HG02763 (cell line): ENCODE measurements at regions not wholly inside any gene's neighbourhood (a gene's known extent, or its start where the extent isn't known, plus 50 kb on each side); places are given as distances from the start of the nearest gene placed in this dataset.
"Not testable (repeated sequence)": the region's sequence is repeated elsewhere in the genome, so short reads cannot be mapped to it uniquely, and the experiment has no call there.

ENCODE experiments used
- ATAC-seq: cut with Tn5 transposase; IDR thresholded peaks from one replicate; pipeline ENCODE4 v1.9.1; 2021; ENCODE audit warnings: mild to moderate bottlenecking, moderate library complexity; ENCODE audit not compliant: unreplicated experiment

DNA sequence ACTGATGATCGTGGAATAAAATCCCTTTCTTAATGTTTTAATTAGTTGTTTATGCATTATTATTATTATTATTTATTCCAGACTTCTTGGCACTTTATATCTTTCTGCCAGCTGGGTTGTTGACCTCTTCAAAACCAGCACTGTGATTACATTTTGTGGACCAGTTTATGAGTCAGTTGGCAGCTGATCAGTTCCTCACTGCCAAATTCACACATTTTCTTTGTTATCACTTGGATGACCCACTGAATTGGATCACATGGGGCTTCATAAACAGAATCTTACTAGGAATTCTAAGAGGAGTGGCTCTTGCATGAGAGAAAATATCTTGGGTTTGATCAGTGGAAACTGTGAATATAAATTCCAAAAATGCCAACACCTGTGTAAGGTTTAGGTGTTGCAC is 321.8 kb upstream of the SPRED2 start:
- ATAC-seq: no peak

DNA sequence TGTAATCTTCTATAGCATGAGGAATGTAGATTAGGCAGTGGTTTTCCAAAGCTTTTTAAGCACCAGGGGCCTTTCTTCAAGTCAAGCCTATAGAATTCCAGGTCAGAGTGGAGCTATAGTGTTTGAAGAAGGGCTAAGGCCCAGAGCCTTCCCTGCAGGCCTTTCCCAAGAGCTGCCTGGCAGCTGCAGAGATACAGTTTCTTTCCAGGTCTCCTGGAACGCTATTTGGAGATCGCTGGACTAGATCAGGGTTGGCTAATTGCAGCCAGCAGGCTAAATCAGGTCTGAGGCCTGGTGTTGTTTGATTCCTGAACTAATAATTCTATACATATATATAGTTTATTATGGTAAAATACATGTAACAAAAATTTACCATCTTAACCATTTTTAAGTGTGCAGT is 319.0 kb upstream of the SPRED2 start:
- no peak for ATAC-seq

DNA sequence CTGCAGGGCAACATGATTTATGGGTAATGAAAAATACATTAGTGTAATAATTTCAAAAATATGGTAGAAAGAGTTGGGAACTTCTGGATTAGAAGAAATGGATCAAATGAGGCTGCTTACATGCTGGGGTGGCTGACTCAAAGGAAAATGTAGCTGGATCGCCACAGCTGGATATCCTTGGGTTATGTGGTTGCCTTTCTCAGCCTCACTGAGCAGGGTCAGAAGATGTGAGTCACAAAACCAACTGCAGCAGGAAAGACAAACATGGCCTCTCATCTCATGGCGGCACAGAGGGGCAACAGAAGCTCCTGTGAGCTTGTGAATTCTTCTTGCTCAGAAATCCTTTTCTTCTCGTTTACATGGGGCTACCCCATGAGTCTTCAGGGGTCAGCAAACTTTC is 317.1 kb upstream of the SPRED2 start:
- ATAC-seq: no peak

DNA sequence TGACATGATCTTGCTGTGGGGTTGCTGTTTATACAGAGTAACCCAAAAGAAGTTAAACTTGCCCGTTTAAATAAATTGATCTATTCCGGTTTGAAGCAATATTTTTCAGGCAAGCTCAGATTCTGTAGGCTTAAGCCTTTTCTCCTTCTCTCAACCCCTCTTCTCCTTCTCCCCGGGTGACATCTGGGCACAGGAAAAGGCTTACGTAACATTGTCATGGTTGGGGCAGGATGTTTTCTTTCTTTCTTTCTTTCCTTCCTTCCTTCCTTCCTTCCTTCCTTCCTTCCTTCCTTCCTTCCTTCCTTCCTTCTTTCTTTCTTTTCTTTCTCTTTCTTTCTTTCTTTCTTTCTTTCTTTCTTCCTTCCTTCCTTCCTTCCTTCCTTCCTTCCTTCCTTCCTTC is 315.5 kb upstream of the SPRED2 start:
- ATAC-seq: not testable (repeated sequence)

DNA sequence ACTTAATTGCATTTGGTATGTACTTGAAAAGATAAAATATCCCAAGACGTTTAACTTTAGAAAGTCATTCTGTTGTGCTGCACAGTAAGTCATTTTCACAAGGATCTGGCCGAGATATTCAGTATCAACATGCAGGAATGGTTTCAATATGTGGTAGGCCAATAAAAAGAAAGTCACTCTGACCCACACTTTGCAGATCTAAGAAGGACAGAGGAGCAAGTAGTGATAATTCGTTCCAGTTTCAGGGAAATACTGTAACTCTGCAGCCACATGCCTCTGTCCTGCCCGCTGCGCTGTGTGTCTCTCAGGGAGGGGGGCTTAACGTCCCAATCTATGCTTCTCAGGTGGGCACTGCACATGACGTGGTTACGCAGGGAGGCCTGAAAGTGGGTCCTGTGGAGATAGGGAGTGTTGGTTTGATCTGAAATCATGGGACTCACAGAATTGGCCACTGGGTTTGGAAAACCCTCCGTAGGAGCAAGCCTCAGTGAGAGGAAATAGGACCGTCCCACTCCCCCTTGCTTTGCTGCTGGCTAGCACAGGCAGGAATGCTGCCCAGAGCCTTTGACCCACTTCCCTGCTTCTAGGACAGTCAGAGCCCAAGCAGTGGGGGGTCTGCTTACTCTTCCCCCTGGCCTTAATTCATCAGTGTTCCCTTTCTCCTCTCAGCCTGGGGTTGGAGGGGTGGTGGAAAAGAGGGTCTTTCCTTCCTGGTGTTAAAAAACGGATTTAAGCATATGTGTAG is 314.7 kb upstream of the SPRED2 start:
- no peak for ATAC-seq

DNA sequence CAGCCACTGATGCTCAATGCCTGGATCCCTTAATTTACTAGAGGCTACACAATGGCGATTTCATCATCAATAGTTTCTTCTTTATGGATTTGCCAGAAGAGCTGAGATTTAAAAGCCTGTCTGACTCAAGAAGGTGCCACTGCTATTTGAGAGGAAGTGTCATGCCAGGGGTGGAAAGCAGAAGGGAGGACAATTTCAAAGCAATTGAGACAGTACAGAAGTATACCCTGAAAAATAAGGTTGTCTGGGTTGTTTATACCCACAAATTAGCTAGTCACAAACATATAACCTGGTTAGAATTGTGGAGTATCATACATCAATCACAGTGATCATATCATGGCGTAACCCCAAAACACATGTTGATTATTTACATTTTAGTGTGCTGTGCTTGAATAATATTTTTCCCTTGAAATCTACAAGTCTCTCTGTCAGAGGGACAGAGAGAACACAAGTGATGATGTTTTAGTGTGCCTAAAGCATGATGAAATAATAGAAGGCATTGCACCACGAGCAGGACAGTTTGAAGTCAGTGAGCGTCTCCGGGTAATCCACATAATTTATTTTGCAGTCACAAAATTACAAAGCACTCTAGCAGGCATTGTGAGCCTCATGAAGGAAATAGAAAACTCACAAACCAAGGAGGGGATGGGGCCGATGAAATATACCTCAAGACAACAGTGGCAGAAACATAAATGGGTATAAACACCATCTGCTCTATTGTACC is 312.2 kb upstream of the SPRED2 start:
- ATAC-seq: no peak

DNA sequence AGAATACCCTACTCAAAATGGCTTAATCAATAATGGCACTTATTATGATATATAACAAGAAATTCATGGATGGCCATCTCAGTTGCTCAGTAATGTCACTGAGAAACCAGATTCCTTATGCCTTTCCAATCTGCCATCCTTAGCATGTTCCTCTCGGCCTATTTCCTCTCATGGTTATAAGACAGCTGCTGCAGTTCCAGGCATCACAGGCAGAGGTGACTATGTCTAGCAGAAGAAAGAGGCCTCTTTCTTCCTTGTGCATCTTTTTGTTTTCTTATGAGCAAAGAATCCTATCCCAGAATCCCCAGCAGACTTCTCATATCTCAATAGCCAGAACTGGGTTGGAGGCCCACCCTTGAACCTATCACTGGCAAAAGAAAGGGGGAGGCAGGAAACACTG is 310.6 kb upstream of the SPRED2 start:
- no peak for ATAC-seq

DNA sequence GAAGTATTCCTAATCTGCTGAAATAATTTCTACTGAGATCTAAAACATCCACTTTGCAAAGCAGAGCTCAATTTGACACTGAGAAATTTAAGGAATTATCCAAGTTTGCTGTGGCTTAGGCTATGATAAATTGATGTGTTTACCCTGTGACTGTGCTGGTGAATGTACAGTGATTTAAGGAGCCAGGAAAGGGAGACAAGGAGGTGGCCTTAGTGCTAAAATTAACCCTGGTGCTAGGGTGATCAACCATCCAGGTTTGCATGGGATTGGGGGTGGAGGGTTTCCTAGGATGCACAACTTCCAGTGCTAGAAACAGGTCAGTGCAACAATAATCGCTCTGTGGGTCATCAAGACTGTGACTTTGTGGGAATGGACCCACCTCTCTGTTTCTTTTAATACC is 307.5 kb upstream of the SPRED2 start:
- ATAC-seq: no peak

DNA sequence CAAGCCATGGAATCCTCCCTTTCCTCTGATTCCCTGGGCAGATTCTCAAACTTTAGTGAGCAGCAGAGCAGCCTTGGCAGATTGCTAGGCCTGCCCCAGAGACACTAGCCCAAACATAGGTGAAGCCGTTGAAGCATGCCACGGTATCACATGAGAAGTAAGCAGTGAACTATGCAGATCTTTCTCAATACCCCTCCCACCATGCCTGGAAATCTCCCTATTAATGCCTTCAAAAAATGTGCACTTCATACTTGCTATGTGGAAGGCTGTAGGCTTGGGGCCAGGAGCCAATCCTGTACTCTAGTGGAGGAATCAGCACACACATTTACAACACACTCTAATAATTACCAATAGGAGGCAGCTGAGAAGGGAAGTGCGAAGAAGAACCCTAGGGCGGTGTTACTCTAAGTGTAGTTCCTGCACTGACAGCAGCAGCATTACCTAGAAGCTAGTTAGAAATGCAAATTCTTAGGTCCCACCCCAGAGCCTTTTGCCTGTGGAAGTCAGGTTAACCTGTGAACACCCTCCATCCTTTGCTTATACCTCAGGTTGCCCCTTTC is 305.1 kb upstream of the SPRED2 start:
- ATAC-seq: no peak

DNA sequence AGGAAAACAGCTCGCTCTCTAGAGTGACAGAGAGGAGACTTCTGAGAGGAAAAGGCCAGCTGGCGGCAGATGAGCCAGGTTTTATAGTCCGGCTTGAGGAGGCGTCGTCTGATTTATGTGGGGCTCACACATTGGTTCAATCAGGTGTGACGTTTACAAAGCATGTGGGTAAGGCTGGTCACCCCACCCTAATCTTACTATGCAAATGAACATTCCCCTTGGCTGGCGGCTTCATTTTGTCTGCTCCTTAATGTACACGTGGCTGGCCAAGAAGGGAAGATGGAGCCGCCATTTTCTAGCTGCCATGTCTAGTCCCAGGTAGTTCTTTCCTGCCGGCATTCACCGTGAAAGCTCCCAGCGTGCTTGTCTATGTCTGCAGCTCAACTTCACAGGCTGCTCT is 299.1 kb upstream of the SPRED2 start:
- no peak for ATAC-seq

DNA sequence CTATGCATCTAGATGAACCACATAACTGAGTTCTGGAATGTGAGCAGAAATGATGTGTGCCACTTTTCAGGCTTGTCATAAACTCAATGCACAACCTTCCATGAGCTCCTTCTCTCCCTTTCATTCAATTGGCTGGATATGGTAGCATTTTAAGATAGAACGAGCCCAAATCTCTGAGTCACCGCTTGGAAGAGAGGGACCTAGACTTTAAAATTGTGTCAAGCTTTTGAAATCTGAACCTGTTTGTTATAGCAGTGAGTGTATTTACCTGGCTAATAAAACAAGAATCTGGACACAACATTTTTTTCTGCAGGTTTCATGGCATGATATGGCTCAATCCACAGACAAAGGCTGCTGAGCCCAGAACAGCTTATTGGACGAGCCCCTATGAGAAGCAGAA is 297.8 kb upstream of the SPRED2 start:
- no peak for ATAC-seq

DNA sequence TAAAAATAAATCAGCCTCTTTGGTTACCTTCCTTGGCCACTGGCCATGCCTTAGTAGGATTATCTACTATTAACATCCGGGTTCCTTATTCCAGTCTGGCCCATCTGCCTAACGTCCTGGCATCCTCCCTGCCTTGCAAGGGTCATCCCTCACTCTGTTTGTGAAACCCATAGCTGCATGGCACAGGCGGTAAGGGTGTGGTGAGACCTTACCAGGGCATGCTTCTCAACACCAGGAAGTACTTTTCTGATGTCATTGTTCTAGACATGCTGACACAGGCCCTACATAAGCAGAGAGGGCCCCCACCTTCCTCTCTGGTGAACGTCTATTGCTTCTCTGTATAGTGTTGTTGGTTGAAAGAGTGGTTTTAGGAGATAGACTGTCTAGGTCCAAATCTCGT is 296.8 kb upstream of the SPRED2 start:
- no peak for ATAC-seq

DNA sequence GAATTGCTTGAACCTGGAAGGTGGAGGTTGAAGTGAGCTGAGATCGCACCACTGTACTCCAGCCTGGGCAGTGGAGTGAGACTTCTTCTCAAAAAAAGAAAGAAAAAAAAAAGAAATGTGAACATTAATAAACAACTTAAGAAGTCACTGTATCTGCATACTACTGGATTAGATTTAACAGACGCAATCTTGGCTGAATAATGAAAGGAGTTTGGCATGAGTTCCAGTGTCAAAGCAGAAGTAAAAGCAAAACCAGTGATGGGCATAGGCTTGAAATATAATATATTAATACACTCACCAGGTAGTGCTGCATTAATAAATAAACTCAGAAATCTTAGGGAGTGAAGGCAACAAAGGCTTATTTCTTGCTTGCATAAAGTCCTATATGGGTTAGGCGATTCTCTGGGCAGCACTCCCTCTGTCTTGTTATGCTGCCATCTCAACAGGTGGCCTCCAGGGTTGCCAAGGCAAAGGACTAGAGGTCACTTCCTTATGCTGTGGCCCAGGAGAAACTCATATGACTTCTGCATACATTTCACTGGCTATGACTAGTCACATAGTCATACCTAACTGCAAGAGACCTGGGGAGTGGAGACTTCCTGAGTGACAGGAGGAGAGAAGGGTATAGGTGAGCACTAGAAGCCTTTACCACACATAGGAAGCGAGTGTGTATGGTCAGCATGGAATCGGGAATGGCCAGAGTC is 296.2 kb upstream of the SPRED2 start:
- no peak for ATAC-seq

DNA sequence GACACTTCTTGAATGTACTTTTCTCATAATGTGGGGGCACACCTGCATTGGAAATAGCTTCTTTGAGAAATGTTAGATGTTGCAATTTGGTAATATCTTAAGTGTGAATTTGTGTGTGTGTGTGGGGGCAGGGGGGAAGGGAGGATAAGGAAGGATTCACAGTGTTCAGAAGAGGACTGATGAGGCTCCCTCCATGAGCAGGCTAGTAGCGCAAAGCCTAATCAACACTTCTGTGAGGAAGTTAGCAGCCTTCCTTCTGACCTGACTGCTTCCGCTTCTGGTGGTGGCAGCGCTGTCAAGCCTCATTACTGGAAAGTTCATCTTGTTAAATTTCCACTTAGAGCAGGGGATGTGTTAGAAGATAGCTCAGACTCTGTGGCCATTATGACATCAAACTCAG is 295.4 kb upstream of the SPRED2 start:
- no peak for ATAC-seq

DNA sequence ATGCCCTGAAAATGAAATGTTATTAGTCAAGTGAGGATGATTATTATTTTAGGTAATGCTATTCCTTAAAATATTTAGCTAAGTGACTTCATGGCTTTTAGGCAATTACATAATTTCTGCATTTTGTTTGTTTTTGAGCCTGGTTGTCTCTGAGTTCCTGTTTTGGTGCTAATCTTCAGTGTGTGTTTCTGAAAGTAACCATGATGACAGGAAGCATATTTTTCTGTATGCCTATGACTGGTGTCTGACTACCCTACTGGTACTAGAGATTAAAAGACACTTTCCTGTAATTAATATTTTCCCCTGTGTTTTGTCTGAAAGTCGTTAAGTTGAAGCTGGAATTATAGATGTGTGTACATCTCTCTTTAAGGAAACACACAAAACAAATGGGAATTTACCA is 295.0 kb upstream of the SPRED2 start:
- no peak for ATAC-seq

DNA sequence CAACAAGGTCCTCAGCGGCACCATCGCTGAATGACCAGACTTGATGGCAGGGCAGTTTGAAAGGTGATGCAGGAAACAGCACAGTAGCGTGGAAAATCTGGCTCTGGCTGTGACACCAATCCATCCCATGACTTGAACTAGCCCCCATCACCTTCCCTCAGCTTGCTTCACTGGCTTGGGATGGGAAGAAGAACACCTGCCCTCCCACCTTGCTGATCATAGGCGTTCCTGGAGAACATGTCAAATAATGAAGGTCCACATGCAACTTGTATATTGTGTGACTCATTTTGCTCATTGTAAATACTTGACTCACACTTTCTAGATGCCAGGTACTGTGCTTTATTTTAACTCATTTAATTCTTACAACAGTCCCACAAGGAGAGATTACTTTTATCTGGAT is 292.4 kb upstream of the SPRED2 start:
- ATAC-seq: no peak

DNA sequence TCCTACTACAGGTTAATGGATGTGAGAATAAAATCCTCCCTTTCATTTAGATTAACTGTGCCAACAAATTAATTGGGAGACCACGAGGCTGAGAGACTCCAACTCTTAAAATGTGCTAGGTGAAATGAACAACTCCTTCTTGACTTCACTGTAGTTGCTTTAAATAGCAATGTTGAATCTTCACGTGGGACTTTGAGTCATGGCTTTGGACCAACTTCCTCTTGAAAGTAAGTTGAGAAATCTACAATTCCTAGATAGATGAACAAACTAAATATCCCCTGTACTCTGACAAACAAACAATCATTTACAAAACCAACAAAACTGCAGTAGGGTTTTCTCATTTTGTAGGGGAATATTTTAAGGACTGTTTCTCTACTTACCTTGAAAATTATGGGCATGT is 291.9 kb upstream of the SPRED2 start:
- no peak for ATAC-seq

DNA sequence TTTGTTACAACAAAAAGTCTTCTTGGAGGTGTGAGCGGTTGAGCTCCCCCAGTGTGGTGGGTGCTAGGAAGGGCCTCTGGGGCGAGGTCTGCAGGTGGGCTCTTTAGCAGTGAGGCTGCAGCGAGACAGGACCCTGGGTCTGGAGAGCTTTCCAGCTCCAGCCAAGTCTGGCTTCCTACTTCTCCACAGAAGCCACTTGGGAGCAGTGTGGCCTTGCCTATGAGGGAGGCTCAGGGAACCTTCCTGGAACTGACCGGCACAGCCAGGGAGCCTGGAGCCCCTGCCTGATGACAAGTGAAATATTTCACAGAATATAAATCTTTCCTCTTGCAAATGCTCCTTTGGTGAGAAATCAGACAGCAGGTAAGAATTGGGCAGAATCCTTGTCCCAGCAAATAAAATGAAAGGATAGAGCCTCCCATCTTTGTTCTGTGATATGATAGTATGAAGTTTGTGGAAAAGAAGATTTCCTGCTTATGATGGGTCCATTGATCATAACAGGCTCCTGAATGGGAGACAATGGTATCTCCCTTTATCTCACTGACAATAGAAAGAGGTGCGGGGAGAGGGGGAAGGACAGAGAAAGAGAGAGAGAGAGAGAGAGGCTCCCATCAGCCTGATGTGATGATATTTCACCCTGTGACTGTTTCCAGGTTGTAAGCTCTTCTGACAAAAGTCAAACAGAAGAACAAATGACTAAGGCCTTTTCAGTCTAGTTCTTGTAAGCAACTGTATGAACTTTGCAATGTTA is 289.8 kb upstream of the SPRED2 start:
- no peak for ATAC-seq

DNA sequence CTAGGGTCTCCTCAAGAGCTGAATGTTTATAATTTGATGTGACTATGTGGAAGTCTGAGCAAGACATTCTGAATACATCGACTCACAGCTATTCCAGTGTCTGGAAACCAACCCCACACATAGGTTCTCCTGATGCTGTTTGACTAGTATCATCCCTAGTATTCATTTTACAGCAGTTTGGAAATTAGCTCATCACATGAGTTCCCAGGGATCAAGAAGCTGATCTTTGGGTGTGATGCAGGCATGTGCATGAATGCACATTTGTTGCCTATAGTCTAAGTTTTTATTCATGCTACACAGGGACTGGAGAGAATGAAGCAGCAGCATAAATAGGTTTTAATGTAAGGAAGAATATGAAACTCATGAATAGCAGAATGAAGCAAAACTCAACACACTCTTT is 284.3 kb upstream of the SPRED2 start:
- ATAC-seq: no peak

DNA sequence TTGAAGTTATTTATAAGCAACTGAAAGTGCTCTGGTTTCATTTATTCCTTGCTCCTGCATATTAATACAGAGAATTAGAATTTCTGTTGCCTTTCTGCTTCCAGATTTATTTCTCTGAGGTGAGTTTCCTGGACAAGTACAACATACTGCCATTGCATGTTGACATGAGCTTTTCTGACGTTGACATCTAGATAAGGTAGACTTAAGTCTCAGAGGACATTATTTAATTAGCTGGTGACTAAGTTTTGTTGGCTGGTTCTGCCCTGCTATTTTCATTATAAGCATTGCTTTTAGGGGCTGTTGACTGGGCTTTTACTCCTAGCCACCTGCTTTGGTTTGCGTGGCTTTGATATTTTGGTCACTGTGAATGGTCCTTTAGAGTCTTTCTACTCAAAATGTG is 282.9 kb upstream of the SPRED2 start:
- ATAC-seq: no peak

DNA sequence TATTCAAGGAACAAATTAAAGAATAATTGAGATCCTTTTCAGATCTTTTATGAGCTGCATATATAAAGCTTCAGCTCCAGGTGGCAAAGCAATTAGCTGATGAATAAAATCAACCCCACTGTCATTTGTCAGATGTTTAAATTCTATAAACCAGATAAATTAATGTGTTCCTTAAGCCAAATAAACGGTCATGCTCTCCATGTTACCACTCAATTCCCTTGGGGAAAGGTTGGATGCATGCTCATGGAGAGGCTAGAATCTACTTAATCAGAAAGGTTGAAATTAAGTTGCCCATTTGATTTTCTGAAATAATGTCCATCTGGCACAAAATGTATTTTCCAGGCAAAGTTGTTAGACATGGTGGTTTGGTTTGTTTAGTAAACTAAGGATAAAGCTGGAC is 282.5 kb upstream of the SPRED2 start:
- ATAC-seq: no peak
